GM13976 (cell line): ENCODE measurements at regions not wholly inside any gene's neighbourhood (a gene's known extent, or its start where the extent isn't known, plus 50 kb on each side); places are given as distances from the start of the nearest gene placed in this dataset.

Source experiments
- DNase-seq: peaks from one replicate; pipeline ENCODE4 v3.0.0; 2012; ENCODE audit warnings: low spot score
- CTCF ChIP-seq: IDR thresholded peaks from 2 replicates; pipeline ENCODE4 v1.5.1; 2012; ENCODE audit warnings: borderline replicate concordance, mild to moderate bottlenecking; ENCODE audit not compliant: insufficient read depth; ENCODE audit errors: extremely low read depth, missing control alignments, control extremely low read depth
- in situ Hi-C: fragments of 300-500 bp; cut with MboI; formaldehyde crosslinking; loops from one replicate; pipeline ENCODE4 v1.12.0; 2022; ENCODE audit warnings: low sequenced_read_pairs, mixed read lengths, inconsistent platforms; ENCODE audit not compliant: unreplicated experiment

- DNase-seq, result no peak
- in situ Hi-C loops, result no loop called here
- TF ChIP-seq CTCF, result no peak
These were observed 63.1 kb upstream of the GRAMD1B start for GRCh38 chr11:123366924-123367323.

GRCh38 chr11:123365955-123366354 is 64.1 kb upstream of the GRAMD1B start:
- in situ Hi-C loops, result no loop called here
- no peak for TF ChIP-seq CTCF
- no peak for DNase-seq

GRCh38 chr11:123364080-123364479 is 66.0 kb upstream of the GRAMD1B start:
- no peak for TF ChIP-seq CTCF
- no peak for DNase-seq
- in situ Hi-C loops, result no loop called here

GRCh38 chr11:123363556-123363955 is 66.5 kb upstream of the GRAMD1B start:
- no peak for TF ChIP-seq CTCF
- DNase-seq, result no peak
- in situ Hi-C loops, result no loop called here

- no peak for TF ChIP-seq CTCF
- no peak for DNase-seq
- in situ Hi-C loops, result no loop called here
These were observed 67.1 kb upstream of the GRAMD1B start for GRCh38 chr11:123362941-123363340.

GRCh38 chr11:123362186-123362585 is 67.9 kb upstream of the GRAMD1B start:
- TF ChIP-seq CTCF, result no peak
- in situ Hi-C loops, result no loop called here
- no peak for DNase-seq

GRCh38 chr11:123361110-123361509 is 69.0 kb upstream of the GRAMD1B start:
- no peak for TF ChIP-seq CTCF
- no peak for DNase-seq
- in situ Hi-C loops, result no loop called here
